NT2/D1 (cell line): ENCODE measurements at regions not wholly inside any gene's neighbourhood (a gene's known extent, or its start where the extent isn't known, plus 50 kb on each side); places are given as distances from the start of the nearest gene placed in this dataset.

Experiments used
- SUZ12 ChIP-seq: IDR thresholded peaks from 2 replicates; pipeline ENCODE4 v1.6.1; 2011; ENCODE audit not compliant: insufficient read length, insufficient read depth; ENCODE audit errors: extremely low read depth
- YY1 ChIP-seq: IDR thresholded peaks from 2 replicates; pipeline ENCODE4 v1.6.1; 2011; ENCODE audit not compliant: insufficient read length, insufficient read depth
- ZNF274 ChIP-seq: IDR thresholded peaks from 2 replicates; pipeline ENCODE4 v1.6.1; 2011; ENCODE audit warnings: mild to moderate bottlenecking, low read depth, low read length

DNA sequence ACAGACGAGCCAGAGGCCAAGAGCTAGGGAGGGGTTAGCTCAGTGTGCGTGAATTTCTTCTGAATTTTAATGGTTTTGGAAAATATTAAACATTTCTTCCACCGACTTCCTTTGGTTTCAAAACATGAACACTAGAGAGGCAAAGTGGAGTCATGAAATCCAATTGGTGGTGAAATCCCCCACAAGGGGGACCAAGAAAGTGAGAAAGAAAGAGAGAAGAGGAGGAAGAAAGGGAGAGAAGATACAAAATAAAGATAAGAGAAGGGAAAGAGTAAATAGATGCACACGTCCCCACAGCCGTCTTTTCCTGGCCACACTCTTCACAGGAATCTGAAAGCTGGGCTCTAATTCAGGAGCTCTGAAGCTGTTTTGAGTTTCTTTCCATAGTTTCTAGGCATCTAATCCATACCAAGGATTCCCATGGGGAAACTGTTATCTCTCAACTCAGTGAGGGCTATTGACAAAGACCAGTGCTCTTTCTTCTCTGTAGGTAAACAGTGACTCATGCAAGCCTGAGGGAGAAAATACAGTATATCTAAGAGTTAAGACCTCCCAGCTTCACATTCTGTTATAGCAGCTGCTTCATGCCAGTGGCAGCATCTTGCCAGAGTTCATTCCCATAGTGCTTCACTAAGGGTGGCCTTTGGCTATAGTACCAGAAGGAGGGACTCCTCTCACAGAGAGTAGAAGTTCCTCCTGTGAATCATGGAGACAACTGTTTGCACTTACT is 115.8 kb upstream of the LIFR start:
- no peak for TF ChIP-seq YY1
- TF ChIP-seq ZNF274 = no peak
- TF ChIP-seq SUZ12 = no peak
